ENCODE measurements at regions not wholly inside any gene's neighbourhood (a gene's known extent, or its start where the extent isn't known, plus 50 kb on each side); places are given as distances from the start of the nearest gene placed in this dataset.
"Not testable (repeated sequence)": the region's sequence is repeated elsewhere in the genome, so short reads cannot be mapped to it uniquely, and the experiment has no call there.

GRCh38 chr3:105982207-105982606 is 113.4 kb upstream of the CBLB start:
- DNase-seq: no peak
- no peaks in the 10 kb centered on the region for H3K4me1 ChIP-seq
- TF ChIP-seq CTCF (IDR thresholded peaks at IDR 0.05): no peak
- TF ChIP-seq POLR2A (IDR thresholded peaks at IDR 0.05): no peak
- no peaks in the 10 kb centered on the region for H3K36me3 ChIP-seq
- H3K4me3 ChIP-seq: no peak overlapping the region
- intact Hi-C loops (cut with DNase I; ENCODE audit: low total_unique reads): no loop called here
- H3K9me3 ChIP-seq: no peaks in the 10 kb centered on the region
- no peak overlapping the region for H3K27ac ChIP-seq
- no peaks in the 10 kb centered on the region for H3K27me3 ChIP-seq

GRCh38 chr3:105984837-105985236 is 116.0 kb upstream of the CBLB start:
- no peaks in the 10 kb centered on the region for H3K4me1 ChIP-seq
- DNase-seq: no peak
- intact Hi-C loops (cut with DNase I; ENCODE audit: low total_unique reads): no loop called here
- no peak overlapping the region for H3K4me3 ChIP-seq
- no peaks in the 10 kb centered on the region for H3K36me3 ChIP-seq
- no peaks in the 10 kb centered on the region for H3K9me3 ChIP-seq
- no peaks in the 10 kb centered on the region for H3K27me3 ChIP-seq
- TF ChIP-seq CTCF (IDR thresholded peaks at IDR 0.05): no peak
- TF ChIP-seq POLR2A (IDR thresholded peaks at IDR 0.05): no peak
- H3K27ac ChIP-seq: no peak overlapping the region

GRCh38 chr3:105986343-105986742 is 117.5 kb upstream of the CBLB start:
- H3K27ac ChIP-seq; H3K9me3 ChIP-seq; H3K4me1 ChIP-seq; H3K4me3 ChIP-seq; H3K36me3 ChIP-seq; H3K27me3 ChIP-seq; intact Hi-C loops (cut with DNase I; ENCODE audit: low total_unique reads); DNase-seq: not testable (repeated sequence)

- Histone ChIP-seq H3K27me3 (no peaks in the 10 kb centered on the region), H3K9me3 (no peaks in the 10 kb centered on the region), H3K4me3 (no peak overlapping the region), H3K4me1 (no peaks in the 10 kb centered on the region), H3K27ac (no peak overlapping the region), H3K36me3 (no peaks in the 10 kb centered on the region)
- no peak for DNase-seq
- intact Hi-C loops (cut with DNase I; ENCODE audit: low total_unique reads): no loop called here
- TF ChIP-seq POLR2A (IDR thresholded peaks at IDR 0.05) (no peak), CTCF (IDR thresholded peaks at IDR 0.05) (no peak)
Measured at GRCh38 chr3:105987809-105988208, 119.0 kb upstream of the CBLB start.

- H3K36me3 ChIP-seq: no peaks in the 10 kb centered on the region
- TF ChIP-seq CTCF (IDR thresholded peaks at IDR 0.05) (no peak), POLR2A (IDR thresholded peaks at IDR 0.05) (no peak)
- H3K27me3 ChIP-seq: no peaks in the 10 kb centered on the region
- H3K9me3 ChIP-seq: no peaks in the 10 kb centered on the region
- intact Hi-C loops (cut with DNase I; ENCODE audit: low total_unique reads): no loop called here
- no peak overlapping the region for H3K27ac ChIP-seq
- no peak for DNase-seq
- no peaks in the 10 kb centered on the region for H3K4me1 ChIP-seq
- H3K4me3 ChIP-seq: no peak overlapping the region
Measured at GRCh38 chr3:105988540-105989212, 119.9 kb upstream of the CBLB start.

GRCh38 chr3:105996781-105997180 is 128.0 kb upstream of the CBLB start:
- Histone ChIP-seq H3K36me3 (no peaks in the 10 kb centered on the region), H3K9me3 (no peaks in the 10 kb centered on the region), H3K4me1 (no peaks in the 10 kb centered on the region), H3K27me3 (no peaks in the 10 kb centered on the region), H3K27ac (no peak overlapping the region), H3K4me3 (no peak overlapping the region)
- intact Hi-C loops (cut with DNase I; ENCODE audit: low total_unique reads): no loop called here
- TF ChIP-seq CTCF (IDR thresholded peaks at IDR 0.05) (no peak), POLR2A (IDR thresholded peaks at IDR 0.05) (no peak)
- DNase-seq: no peak

Data from uterus (tissue), 3 donors.